ENCODE measurements at regions not wholly inside any gene's neighbourhood (a gene's known extent, or its start where the extent isn't known, plus 50 kb on each side); places are given as distances from the start of the nearest gene placed in this dataset.
"Not testable (repeated sequence)": the region's sequence is repeated elsewhere in the genome, so short reads cannot be mapped to it uniquely, and the experiment has no call there.

- WGBS, 2 donors = 90 to 95% methylated on average over 7 of the region's 7 CpGs
- no peaks in the 10 kb centered on the region for H3K36me3 ChIP-seq
- DNase-seq (ENCODE audit: low spot score in 2 of 2) = no peak
- no peaks in the 10 kb centered on the region for H3K27me3 ChIP-seq
- H3K4me3 ChIP-seq = no peak overlapping the region
- TF ChIP-seq EP300 (IDR thresholded peaks at IDR 0.05) (no peak), CTCF (IDR thresholded peaks at IDR 0.05) (no peak), POLR2A (IDR thresholded peaks at IDR 0.05) (no peak)
- peaks cover 0 to 24% (median 0%) of the 10 kb centered on the region in 4 donors for H3K9me3 ChIP-seq
- no peak overlapping the region for H3K27ac ChIP-seq
- no peaks in the 10 kb centered on the region for H3K4me1 ChIP-seq
These were observed 146.4 kb upstream of the ATXN7L3B start for GRCh38 chr12:74391283-74391682.

- H3K4me1 ChIP-seq = no peaks in the 10 kb centered on the region
- H3K4me3 ChIP-seq = no peak overlapping the region
- no peaks in the 10 kb centered on the region for H3K36me3 ChIP-seq
- no peak for DNase-seq (ENCODE audit: low spot score in 2 of 2)
- 78 to 83% methylated on average over 4 of the region's 4 CpGs for WGBS, 2 donors
- H3K27ac ChIP-seq = no peak overlapping the region
- TF ChIP-seq POLR2A (IDR thresholded peaks at IDR 0.05) = no peak
- TF ChIP-seq CTCF (IDR thresholded peaks at IDR 0.05) = no peak
- H3K27me3 ChIP-seq = no peaks in the 10 kb centered on the region
- peaks cover 0 to 14% (median 0%) of the 10 kb centered on the region in 4 donors for H3K9me3 ChIP-seq
These were observed 144.4 kb upstream of the ATXN7L3B start for GRCh38 chr12:74393272-74393671.

- Histone ChIP-seq H3K4me1 (no peaks in the 10 kb centered on the region), H3K27ac (no peak overlapping the region), H3K9me3 (peaks cover 0 to 14% (median 0%) of the 10 kb centered on the region in 4 donors), H3K36me3 (no peaks in the 10 kb centered on the region), H3K4me3 (no peak overlapping the region), H3K27me3 (no peaks in the 10 kb centered on the region)
- TF ChIP-seq CTCF (IDR thresholded peaks at IDR 0.05) (no peak), POLR2A (IDR thresholded peaks at IDR 0.05) (no peak), EP300 (IDR thresholded peaks at IDR 0.05) (no peak)
- no peak for DNase-seq (ENCODE audit: low spot score in 2 of 2)
- 88 to 89% methylated on average over 1 of the region's 1 CpG for WGBS, 2 donors
These were observed 143.0 kb upstream of the ATXN7L3B start for GRCh38 chr12:74394647-74395046.

GRCh38 chr12:74401035-74401434, 136.6 kb upstream of the ATXN7L3B start:
- H3K27ac ChIP-seq = no peak overlapping the region
- H3K36me3 ChIP-seq = no peaks in the 10 kb centered on the region
- H3K4me3 ChIP-seq = no peak overlapping the region
- WGBS, 2 donors = 92 to 95% methylated on average over 2 of the region's 2 CpGs
- no peaks in the 10 kb centered on the region for H3K27me3 ChIP-seq
- no peaks in the 10 kb centered on the region for H3K4me1 ChIP-seq
- no peaks in the 10 kb centered on the region for H3K9me3 ChIP-seq
- TF ChIP-seq EP300 (IDR thresholded peaks at IDR 0.05) (no peak), POLR2A (IDR thresholded peaks at IDR 0.05) (no peak), CTCF (IDR thresholded peaks at IDR 0.05) (no peak)
- no peak for DNase-seq (ENCODE audit: low spot score in 2 of 2)

GRCh38 chr12:74401966-74402365, 135.7 kb upstream of the ATXN7L3B start:
- H3K4me3 ChIP-seq = no peak overlapping the region
- 83 to 88% methylated on average over 3 of the region's 3 CpGs for WGBS, 2 donors
- H3K9me3 ChIP-seq = no peaks in the 10 kb centered on the region
- no peaks in the 10 kb centered on the region for H3K36me3 ChIP-seq
- TF ChIP-seq EP300 (IDR thresholded peaks at IDR 0.05) (no peak), CTCF (IDR thresholded peaks at IDR 0.05) (no peak), POLR2A (IDR thresholded peaks at IDR 0.05) (no peak)
- DNase-seq (ENCODE audit: low spot score in 2 of 2) = no peak
- H3K4me1 ChIP-seq = no peaks in the 10 kb centered on the region
- no peak overlapping the region for H3K27ac ChIP-seq
- no peaks in the 10 kb centered on the region for H3K27me3 ChIP-seq

GRCh38 chr12:74403221-74403470, 134.5 kb upstream of the ATXN7L3B start:
- H3K36me3 ChIP-seq; H3K4me3 ChIP-seq; H3K9me3 ChIP-seq; H3K27me3 ChIP-seq; DNase-seq (ENCODE audit: low spot score in 2 of 2); H3K27ac ChIP-seq; H3K4me1 ChIP-seq: not testable (repeated sequence)
- 73 to 93% methylated on average over 2 to 12 of the region's 12 CpGs for WGBS, 2 donors

Measured in tibial nerve (tissue), 4 donors.